HepG2 (cell line): ENCODE measurements at regions not wholly inside any gene's neighbourhood (a gene's known extent, or its start where the extent isn't known, plus 50 kb on each side); places are given as distances from the start of the nearest gene placed in this dataset.

ENCODE experiments used
- AHDC1 ChIP-seq: sonication (generic); formaldehyde crosslinking; IDR thresholded peaks from 2 replicates; pipeline ENCODE4 v1.5.1; 2020; ENCODE audit warnings: mild to moderate bottlenecking, missing genetic modification reagents, borderline replicate concordance
- DZIP1 ChIP-seq: sonication (generic); formaldehyde crosslinking; IDR thresholded peaks from 2 replicates; pipeline ENCODE4 v1.5.0; 2020; ENCODE audit warnings: mild to moderate bottlenecking, missing genetic modification reagents
- FOXJ3 ChIP-seq: sonication (generic); formaldehyde crosslinking; IDR thresholded peaks from 2 replicates; pipeline ENCODE4 v1.4.0; 2020; ENCODE audit warnings: missing genetic modification reagents, mild to moderate bottlenecking, borderline replicate concordance
- NFAT5 ChIP-seq: sonication (generic); formaldehyde crosslinking; IDR thresholded peaks from 2 replicates; pipeline ENCODE4 v1.4.0; 2020; ENCODE audit warnings: missing genetic modification reagents
- SRSF1 ChIP-seq: fragments of 200-400 bp; formaldehyde crosslinking; optimal IDR thresholded peaks from 2 replicates; pipeline ENCODE3; 2017; ENCODE audit warnings: mild to moderate bottlenecking, low read depth, low read length, moderate library complexity
- ZBTB37 ChIP-seq: sonication (generic); formaldehyde crosslinking; IDR thresholded peaks from 2 replicates; pipeline ENCODE4 v1.4.0; 2020; ENCODE audit warnings: mild to moderate bottlenecking, missing genetic modification reagents
- ZFP1 ChIP-seq: IDR thresholded peaks from 2 replicates; pipeline ENCODE4 v1.6.1; 2016
- ZNF205 ChIP-seq: IDR thresholded peaks from 2 replicates; pipeline ENCODE4 v1.6.1; 2018; ENCODE audit warnings: missing biosample characterization, missing genetic modification reagents
- ZNF230 ChIP-seq: sonication (generic); formaldehyde crosslinking; IDR thresholded peaks from 2 replicates; pipeline ENCODE4 v1.4.0; 2020; ENCODE audit warnings: mild to moderate bottlenecking, missing genetic modification reagents
- ZNF234 ChIP-seq: sonication (generic); formaldehyde crosslinking; conservative IDR thresholded peaks from 2 replicates; pipeline ENCODE4 v1.5.1; 2020; ENCODE audit warnings: mild to moderate bottlenecking, missing genetic modification reagents
- ZNF513 ChIP-seq: sonication (generic); formaldehyde crosslinking; conservative IDR thresholded peaks from 2 replicates; pipeline ENCODE4 v1.5.0; 2020; ENCODE audit warnings: missing genetic modification reagents

GRCh38 chr10:95133016-95133752 is 60.9 kb upstream of the ACSM6 start (continued):
- TF ChIP-seq NFAT5 (CRISPR knock-in tag) (no peak), ZNF205 (CRISPR knock-in tag) (0 out of 2 replicates have a peak, but pooled peaks have one; percentile 62), ZBTB37 (CRISPR knock-in tag) (no peak), ZNF230 (CRISPR knock-in tag) (no peak), SRSF1 (no peak), AHDC1 (CRISPR knock-in tag) (no peak), ZNF513 (CRISPR knock-in tag) (no peak), ZFP1 (0 out of 2 replicates have a peak, but pooled peaks have one; percentile 35), DZIP1 (CRISPR knock-in tag) (no peak), FOXJ3 (CRISPR knock-in tag) (no peak), ZNF234 (no peak)
